ENCODE measurements at regions not wholly inside any gene's neighbourhood (a gene's known extent, or its start where the extent isn't known, plus 50 kb on each side); places are given as distances from the start of the nearest gene placed in this dataset.

DNA sequence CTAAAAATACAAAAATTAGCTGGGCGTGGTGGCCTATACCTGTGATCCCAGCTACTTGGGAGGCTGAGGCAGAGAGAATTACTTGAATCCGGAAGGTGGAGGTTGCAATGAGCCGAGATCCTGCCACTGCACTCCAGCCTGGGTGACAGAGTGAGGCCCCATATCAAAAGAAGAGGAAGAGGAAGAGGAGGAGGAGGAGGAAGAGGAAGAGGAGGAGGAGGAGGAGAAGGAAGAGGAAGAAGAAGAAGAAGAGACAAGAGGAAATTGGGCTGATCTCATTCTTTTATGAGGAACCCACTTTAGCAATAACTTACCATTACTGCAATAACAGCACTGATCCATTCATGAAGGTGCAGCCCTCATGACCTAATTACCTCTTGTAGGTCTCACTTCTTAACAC lies 138.9 kb upstream of the GIMD1 start:
- no peak for DNase-seq

DNA sequence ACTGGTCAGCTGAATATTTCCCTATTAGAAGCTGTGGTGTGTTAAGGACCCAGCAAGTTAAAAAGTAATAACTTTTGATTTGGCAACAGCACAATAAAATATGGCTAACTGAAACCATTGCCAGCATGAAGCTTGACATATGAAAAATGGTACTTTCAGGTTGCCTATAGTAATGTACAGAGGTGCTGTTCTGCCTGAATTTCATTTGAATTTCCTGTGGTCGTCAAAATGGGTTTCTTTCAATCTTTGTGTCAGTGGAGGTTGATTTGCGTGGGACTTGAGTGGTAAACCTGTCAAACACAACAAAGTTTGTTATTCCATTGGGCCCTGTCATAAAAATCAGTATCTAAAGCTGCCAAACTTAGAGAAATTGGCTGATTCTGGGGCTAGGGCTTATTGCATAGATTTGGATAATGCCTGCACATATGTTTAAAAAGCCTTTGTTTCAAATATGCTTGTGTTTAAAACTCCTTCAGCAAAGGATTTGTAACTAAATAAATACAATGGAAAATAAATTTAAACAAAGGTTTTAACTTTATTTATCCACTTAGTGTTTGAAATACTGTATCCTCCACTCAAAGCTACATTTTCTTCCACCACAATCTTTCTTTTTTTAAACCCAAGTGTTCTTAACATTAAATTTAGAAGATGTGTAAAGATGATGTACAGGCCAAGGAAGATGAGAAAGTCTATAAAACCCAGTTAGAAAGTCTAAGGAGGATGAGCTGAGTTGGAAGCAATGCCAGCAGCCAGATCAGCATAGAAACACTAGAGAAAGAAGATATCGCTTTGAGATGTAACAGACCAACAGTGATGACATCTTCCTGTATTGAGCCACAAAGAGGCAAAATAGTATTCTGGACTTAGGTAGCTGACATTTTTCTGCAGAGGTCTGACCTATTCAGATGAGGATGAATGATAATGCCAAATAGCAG lies 134.8 kb upstream of the GIMD1 start:
- DNase-seq: no peak

DNA sequence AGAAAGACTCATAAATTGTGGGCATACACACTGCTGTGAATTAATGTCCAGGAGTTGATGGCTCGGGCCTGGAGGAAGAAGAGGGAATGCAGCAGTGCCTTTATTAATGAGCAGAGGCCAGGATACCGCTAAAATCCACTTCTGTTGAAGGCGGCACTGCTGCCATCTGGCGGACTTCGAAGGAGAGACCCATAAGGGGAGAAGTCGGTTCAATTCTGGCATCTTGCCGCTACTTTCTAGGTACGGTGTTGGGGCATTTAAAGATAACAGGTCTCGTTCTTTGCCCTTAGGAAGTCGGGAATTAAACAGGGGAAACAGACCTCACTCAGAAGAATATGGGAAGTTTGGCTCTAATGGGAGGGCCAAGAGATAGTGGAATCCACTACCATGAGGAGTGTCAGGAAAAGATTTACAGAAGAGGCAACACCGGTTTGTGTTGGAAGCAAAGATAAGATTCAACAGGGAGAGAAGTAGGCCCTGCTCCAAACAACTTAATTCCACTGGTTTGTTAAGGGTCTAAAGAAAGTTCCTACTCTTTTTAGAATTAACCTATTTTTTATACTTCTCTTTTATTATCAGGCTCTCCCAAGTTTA lies 133.6 kb upstream of the GIMD1 start:
- DNase-seq: peak; percentile 28

DNA sequence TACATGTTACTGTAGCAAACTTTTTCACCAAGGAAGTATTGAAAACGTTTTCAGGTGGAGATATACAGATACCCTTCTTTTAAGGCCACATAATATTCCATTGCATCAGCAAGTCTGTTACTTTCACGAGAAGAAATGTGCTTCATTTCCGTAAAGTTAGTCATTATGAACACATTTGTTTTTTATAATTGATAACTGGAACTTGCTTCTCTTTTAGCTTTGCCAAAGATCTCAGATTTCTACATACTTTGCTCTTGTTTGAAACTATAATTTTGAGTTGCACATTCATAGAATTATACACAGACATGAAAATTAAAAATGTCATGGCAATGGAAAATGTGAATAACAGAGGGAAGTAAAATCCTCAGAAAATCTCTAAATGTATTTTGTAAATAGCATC lies 128.7 kb upstream of the GIMD1 start:
- no peak for DNase-seq

DNA sequence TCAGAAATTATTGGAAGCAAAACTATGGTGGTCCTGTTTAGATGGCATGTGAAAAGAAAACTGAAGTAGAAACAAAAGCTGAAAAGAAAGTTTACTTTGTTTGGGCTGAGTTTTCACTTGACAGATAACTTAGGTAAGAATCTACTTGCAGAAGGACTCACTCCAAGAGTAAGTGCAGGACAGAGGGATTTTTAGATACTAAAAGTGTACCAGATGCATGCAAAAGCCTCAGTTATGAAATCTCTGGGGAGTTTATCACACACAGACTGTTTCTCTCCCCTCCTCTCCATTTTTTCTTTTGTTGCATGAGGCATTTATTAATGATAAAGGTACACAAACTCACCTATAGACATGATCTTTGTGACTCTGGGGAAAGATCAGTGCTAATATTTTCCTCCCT lies 127.5 kb upstream of the GIMD1 start:
- DNase-seq: no peak

GRCh38 chr4:106495476-106495875 lies 126.9 kb upstream of the GIMD1 start:
- DNase-seq: no peak

DNA sequence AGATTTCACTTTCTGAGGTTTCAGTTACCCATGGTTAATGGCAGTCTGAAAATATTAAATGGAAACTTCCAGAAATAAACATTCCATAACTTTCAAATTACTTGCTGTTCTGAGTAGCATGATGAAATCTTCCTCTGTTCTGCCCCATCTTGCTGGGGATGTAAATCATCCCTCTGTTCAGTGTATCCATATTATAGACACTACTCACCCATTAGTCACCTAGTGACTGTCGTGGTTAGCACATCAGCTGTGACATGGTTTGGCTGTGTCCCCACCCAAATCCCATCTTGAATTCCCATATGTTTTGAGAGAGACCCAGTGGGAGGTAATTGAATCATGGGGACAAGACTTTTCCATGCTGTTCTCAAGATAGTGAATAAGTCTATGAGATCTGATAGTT lies 125.5 kb upstream of the GIMD1 start:
- no peak for DNase-seq

DNA sequence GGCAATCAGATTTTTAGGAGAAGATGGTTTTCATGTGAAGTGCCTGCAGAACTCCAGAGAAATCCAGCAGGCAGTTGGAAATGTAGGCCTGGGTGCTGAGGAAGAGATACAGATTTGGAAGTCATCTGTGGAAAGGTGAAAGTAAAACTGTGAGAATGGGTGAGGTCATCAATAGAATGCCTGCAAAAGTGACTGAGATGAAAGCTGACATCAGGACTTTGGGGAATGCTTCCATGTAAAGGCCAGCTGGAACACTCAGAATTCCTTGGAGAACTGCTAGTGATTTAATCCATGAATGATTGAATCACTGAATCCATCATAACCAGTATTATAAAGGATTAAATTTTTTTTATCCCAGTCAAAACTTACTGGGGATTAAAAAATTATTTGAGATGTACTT lies 124.5 kb upstream of the GIMD1 start:
- no peak for DNase-seq

DNA sequence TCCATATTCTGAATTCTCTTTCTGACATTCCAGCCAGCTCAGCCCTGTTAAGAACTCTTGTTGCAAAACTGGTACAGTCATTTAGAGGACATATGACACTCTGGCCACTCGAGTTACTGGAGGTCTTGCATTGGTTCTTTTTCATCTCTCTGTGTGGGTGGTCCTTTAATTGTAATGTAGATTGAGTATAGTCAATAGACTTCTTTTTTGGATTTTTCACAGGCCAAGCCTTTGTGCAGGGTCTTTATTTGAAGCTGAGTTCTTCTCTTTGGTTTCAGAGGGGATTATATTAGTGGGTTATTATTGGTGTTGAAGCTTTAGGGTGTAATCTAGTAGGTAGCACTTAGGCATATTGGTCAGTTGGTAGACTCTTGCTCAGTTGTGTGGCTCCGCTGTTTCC lies 118.0 kb upstream of the GIMD1 start:
- DNase-seq: no peak

DNA sequence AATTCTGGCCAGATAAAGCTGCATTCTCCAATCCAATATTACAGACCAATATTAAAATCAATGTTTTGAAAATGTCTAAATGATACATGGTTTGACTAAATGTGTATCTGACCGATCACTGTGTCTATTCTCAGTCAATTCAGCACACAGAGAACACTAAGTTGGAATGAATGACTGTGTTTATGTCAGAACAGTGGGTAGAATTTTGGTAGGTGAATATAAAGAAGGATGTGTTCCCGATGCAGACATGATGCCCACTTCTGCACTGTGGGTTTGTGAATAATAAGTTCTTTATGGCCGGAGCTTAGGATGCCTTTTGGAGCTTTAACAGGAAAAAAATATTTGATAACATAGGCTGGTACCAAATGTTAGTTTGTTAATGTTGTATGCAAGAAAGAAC lies 113.2 kb upstream of the GIMD1 start:
- no peak for DNase-seq

GRCh38 chr4:106478152-106478551 lies 109.6 kb upstream of the GIMD1 start:
- DNase-seq: no peak

- DNase-seq: no peak
Measured at GRCh38 chr4:106476741-106477140, 108.2 kb upstream of the GIMD1 start.

DNA sequence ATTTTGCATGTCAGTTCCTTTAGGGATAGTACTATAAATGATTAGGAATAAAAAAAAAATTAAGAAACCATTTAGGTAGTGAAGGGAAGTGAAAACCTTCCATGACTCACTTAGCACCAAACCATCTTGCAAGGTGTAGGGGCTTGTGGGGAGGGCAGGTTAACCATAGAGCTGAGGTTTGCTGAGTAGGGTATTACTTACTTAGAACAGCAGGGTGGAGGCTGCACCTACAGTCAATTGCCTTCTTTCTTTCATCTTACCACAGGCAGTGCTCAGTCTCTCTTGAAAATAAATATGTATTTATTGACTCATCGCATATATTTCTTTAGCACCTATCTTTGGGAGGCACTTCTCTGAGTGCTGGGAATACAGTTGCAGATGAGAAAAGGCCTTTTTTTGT lies 104.9 kb upstream of the GIMD1 start:
- DNase-seq: no peak

DNA sequence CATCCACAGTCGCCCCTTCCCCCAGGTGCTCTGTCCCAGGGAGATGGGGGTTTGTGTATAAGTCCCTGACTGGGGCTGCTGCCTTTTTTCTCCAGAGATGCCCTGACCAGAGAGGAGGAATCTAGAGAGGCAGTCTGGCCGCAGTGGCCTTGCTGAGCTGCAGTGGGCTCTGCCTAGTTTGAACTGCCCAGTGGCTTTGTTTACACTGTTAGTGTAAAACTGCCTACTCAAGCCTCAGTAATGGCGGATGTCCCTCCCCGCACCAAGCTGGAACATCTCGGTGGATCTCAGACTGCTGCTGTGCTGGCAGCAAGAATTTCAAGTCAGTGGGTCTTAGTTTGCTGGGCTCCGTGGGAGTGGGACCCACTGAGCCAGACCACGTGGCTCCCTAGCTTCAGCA lies 102.6 kb upstream of the GIMD1 start:
- DNase-seq: no peak

GRCh38 chr4:106463622-106464021 lies 95.0 kb upstream of the GIMD1 start:
- no peak for DNase-seq

DNA sequence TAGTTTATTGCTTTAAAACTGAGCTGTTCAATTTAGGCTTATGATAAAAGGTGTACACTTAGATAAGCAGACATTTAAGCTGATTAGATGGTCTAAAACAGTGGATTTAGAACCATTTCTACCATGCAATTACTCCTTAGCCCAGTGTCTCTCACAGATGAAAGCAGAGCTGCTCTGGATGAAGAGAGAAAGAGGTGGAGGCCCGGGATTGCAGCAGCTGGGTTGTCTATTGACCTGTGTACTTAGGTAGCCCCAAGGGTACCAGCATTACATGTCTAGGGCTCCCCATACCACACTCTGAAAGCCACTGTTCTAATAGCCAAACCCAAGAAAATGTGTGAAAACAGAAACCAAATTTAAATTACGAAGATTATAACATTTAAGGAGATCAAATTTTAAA lies 86.0 kb upstream of the GIMD1 start:
- DNase-seq: no peak

DNA sequence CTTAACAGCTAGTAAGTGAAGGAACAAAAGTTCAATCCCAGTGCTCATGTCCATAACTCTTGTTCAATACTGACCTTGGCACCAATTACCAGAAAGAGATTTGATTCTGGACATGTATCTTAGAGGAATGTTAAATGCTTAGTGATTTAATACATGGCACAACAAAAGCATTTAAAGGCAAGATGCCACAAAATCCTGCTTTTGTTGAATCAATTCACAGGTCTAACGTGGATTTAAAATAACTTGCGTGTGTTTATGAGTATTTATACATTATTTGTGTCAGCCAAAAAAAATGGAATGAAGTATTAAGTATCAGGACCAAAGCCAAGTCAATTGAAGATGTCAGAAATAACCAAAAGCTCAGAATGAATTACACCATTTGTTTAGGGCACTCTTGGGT lies 85.4 kb upstream of the GIMD1 start:
- DNase-seq: no peak

DNA sequence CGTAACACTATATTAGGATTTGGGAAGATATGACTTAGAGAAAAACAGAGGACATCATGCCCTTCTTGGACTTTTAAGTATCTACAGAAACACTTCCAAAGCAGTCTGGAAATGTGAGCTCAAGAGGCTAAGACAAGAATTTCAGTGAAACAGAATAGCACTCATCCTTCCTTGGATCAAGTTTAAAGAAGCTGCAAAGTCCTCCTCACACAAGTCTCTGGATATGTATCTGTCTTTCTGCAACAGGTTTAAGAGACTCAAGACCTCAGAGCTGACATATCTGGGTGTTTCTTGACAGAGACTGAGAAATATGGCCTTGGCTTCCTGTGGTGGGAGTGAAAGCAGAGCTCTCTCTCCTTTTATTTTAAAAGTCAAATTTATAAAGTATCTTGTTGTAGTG lies 82.5 kb upstream of the GIMD1 start:
- no peak for DNase-seq

DNA sequence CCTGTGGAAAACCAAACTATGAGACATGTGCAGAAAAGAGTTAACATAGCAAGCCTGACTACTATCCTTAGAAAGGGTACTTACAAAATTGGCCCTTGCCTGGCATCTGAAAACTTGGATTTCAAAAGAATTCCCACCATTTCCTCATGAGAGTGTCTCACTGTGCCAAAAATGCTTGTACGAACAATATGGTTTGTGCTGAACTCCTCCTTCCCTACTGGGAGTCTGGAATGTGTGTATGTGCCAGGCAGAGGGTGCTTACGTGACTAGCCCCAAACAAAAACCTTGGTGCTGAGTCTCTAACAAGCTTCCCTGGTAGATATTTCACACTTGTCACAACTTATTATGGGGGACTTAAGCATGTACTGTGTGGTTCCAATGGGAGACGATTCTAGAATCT lies 81.7 kb upstream of the GIMD1 start:
- no peak for DNase-seq

- DNase-seq: no peak
Measured at GRCh38 chr4:106444557-106444956, 76.0 kb upstream of the GIMD1 start.

- no peak for DNase-seq
Measured at GRCh38 chr4:106430797-106431196, 62.2 kb upstream of the GIMD1 start.

DNA sequence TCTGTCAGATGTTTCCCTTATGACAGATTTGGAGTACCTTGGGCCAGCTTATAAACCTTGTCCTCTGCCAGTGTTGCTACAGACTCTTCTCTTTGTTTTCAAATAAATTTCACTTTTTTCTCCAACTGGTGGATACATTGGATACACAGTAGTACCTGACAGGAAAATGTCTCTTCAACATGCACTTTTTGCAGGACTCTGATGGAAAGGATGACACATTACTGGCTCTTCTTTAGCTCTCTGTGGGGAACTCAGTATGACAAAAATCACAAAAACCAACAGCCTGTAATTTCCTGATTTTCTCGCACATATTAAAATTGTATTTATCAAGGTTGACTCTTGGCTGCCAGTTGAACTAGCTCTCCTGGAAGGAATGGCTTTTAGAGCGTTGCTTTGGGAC lies 61.3 kb upstream of the GIMD1 start:
- no peak for DNase-seq

DNA sequence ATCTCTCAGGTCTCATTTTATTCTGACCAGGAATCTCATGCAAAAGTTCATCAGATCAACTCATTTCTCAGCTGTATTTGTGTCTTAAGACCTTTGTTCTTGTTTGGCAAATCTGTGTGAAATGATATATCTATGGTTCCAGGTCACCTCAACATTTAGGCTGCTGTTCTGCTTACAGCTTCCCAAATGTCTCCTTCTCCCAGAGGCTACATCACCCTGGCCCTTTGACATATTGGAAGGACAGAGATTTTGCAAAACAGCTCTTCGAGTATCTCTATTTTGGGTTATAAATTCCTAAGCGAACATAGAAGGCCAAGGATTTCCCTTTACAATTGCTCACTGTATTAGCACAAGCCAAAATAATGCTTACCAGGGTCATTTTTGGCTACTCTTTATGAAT lies 57.5 kb upstream of the GIMD1 start:
- DNase-seq: no peak

DNA sequence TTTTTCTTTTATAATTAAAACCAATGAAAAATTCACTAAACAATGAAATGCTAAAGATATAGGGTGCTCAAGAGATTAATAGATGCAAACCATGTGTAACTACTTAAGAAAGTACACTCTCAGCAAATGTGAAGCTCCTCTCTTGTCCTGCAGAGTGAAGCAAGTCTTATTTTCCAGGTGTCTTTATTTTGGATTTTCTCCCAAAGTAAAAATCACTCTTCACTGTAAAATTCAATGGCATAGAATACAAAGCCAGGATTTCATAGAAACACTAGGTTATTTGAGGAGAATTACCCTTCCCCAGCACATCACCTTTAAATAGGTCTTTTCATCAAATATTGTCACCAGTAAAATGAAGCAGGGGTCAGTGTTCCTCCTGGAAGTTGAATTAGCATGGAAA lies 57.0 kb upstream of the GIMD1 start:
- DNase-seq: no peak

- no peak for DNase-seq
Measured at GRCh38 chr4:106424426-106424825, 55.8 kb upstream of the GIMD1 start.

All from stimulated activated CD4-positive, alpha-beta T cell treated with anti-CD3 and anti-CD28 coated beads, Interleukin-12 subunit alpha, Interleukin-12 subunit beta, amount 100 ng/mL, for 4 hours (primary cell).